H1 (cell line): ENCODE measurements at regions not wholly inside any gene's neighbourhood (a gene's known extent, or its start where the extent isn't known, plus 50 kb on each side); places are given as distances from the start of the nearest gene placed in this dataset.

Source experiments
- CTCF ChIA-PET: fragments of 300-600 bp; sonication (Branson Sonifier 250); formaldehyde crosslinking; loops from one replicate; lab custom pipeline; 2021; ENCODE audit not compliant: partially characterized antibody; lab: Charles Lee
- POLR2A ChIA-PET: fragments of 300-600 bp; sonication (Branson Sonifier 250); formaldehyde crosslinking; loops from one replicate; lab custom pipeline; 2021; ENCODE audit warnings: inconsistent platforms; ENCODE audit not compliant: partially characterized antibody; lab: Charles Lee
- DNase-seq, 2 experiments: peaks; one replicate each; pipeline versions ENCODE4 v3.0.0 to v3.0.0-alpha.2; 2010 to 2022; ENCODE audit warnings: low spot score in 2 of 2, low read depth in 1 of 2, mixed read lengths in 1 of 2
- FAIRE-seq: peaks from 2 replicates; lab custom pipeline; 2011; peaks lifted over from hg19 to GRCh38; lab: Jason Lieb, UNC
- H2AFZ ChIP-seq: 2 replicates; pipeline ENCODE4 v1.8.1; 2012; ENCODE audit warnings: low read length, inconsistent platforms
- H2AK5ac ChIP-seq: 2 replicates; pipeline ENCODE4 v1.6.1; 2013; ENCODE audit warnings: low read depth, low read length
- H2BK120ac ChIP-seq: replicated peaks from 2 replicates; pipeline ENCODE3; 2013; ENCODE audit warnings: low read depth, low read length, inconsistent platforms
- H2BK12ac ChIP-seq: 2 replicates; pipeline ENCODE4 v1.6.1; 2013; ENCODE audit warnings: low read depth, low read length
- H2BK15ac ChIP-seq: 2 replicates; pipeline ENCODE4 v1.6.1; 2013; ENCODE audit warnings: low read length
- H2BK20ac ChIP-seq: 2 replicates; pipeline ENCODE4 v1.6.1; 2013; ENCODE audit warnings: low read length
- H2BK5ac ChIP-seq: 2 replicates; pipeline ENCODE4 v1.6.1; 2013; ENCODE audit warnings: low read depth, low read length
- H3K14ac ChIP-seq: 2 replicates; pipeline ENCODE4 v1.6.1; 2013; ENCODE audit warnings: inconsistent platforms; ENCODE audit not compliant: insufficient read length
- H3K18ac ChIP-seq: 2 replicates; pipeline ENCODE4 v1.6.1; 2013; ENCODE audit warnings: low read length; ENCODE audit errors: extremely low read depth
- H3K23ac ChIP-seq: 2 replicates; pipeline ENCODE4 v1.6.1; 2013; ENCODE audit warnings: inconsistent platforms; ENCODE audit not compliant: insufficient read length
- H3K23me2 ChIP-seq: 2 replicates; pipeline ENCODE4 v1.6.1; 2013; ENCODE audit warnings: low read depth, low read length
- H3K27ac ChIP-seq: 2 replicates; pipeline ENCODE4 v1.6.1; 2011; ENCODE audit warnings: low read depth, low read length, inconsistent platforms
- H3K27me3 ChIP-seq, 4 experiments: replicated peaks in 1 of 4; 1 replicate in 1 of 4; 2 replicates in 3 of 4; pipeline versions ENCODE4 v1.6.1 to v1.8.1; 2011 to 2013; ENCODE audit warnings: low read length in 3 of 4, mild to moderate bottlenecking in 3 of 4, inconsistent platforms in 2 of 4, mixed read lengths in 2 of 4, moderate library complexity in 1 of 4; ENCODE audit not compliant: control insufficient read depth in 3 of 4, insufficient read depth in 3 of 4; ENCODE audit errors: extremely low read depth in 1 of 4
- H3K36me3 ChIP-seq, 4 experiments: 2 replicates each; pipeline versions ENCODE4 v1.6.1 to v1.8.1; 2011 to 2013; ENCODE audit warnings: mild to moderate bottlenecking in 4 of 4, low read length in 3 of 4, moderate library complexity in 2 of 4, control low read depth in 1 of 4, inconsistent platforms in 1 of 4; ENCODE audit not compliant: insufficient read depth in 4 of 4, control insufficient read depth in 2 of 4
- H3K4ac ChIP-seq: replicated peaks from 2 replicates; pipeline ENCODE3; 2013; ENCODE audit warnings: low read length, low read depth, mixed read lengths, inconsistent platforms; ENCODE audit not compliant: insufficient read length
- H3K4me1 ChIP-seq, 4 experiments: replicated peaks in 1 of 4; 1 replicate in 1 of 4; 2 replicates in 3 of 4; pipeline versions ENCODE4 v1.6.1 to v1.8.1; 2011 to 2013; ENCODE audit warnings: low read length in 3 of 4, inconsistent platforms in 2 of 4, mixed read lengths in 1 of 4; ENCODE audit not compliant: insufficient read depth in 4 of 4, control insufficient read depth in 3 of 4
- H3K4me2 ChIP-seq, 2 experiments: 2 replicates each; pipeline versions ENCODE4 v1.6.1 to v1.8.1; 2011 to 2013; ENCODE audit warnings: low read depth in 2 of 2, low read length in 2 of 2, control low read depth in 1 of 2, inconsistent platforms in 1 of 2, mild to moderate bottlenecking in 1 of 2; ENCODE audit not compliant: insufficient read depth in 1 of 2
- H3K4me3 ChIP-seq, 4 experiments: fragments of 200-600, 300-600 bp in 1 of 4; sonication (generic), shearing (Covaris generic), sonication (Bioruptor Twin) in 1 of 4; 2 replicates each; pipeline versions ENCODE4 v1.5.1 to v1.8.1; 2011 to 2016; ENCODE audit warnings: low read length in 4 of 4, low read depth in 3 of 4, control low read depth in 2 of 4, inconsistent platforms in 2 of 4, mild to moderate bottlenecking in 2 of 4, mixed read lengths in 1 of 4, moderate library complexity in 1 of 4; ENCODE audit not compliant: insufficient read depth in 2 of 4; ENCODE audit errors: extremely low read depth in 1 of 4
- H3K56ac ChIP-seq: replicated peaks from 2 replicates; pipeline ENCODE3; 2013; ENCODE audit warnings: low read depth, mild to moderate bottlenecking, mixed read lengths, low read length, inconsistent platforms; ENCODE audit not compliant: insufficient read length
- H3K79me1 ChIP-seq: 2 replicates; pipeline ENCODE4 v1.6.1; 2013; ENCODE audit warnings: low read depth, low read length, control low read depth
- H3K79me2 ChIP-seq, 2 experiments: 2 replicates each; pipeline versions ENCODE4 v1.6.1 to v1.8.1; 2012 to 2013; ENCODE audit warnings: low read length in 2 of 2, mild to moderate bottlenecking in 2 of 2, inconsistent platforms in 1 of 2; ENCODE audit not compliant: insufficient read depth in 2 of 2, control insufficient read depth in 1 of 2
- H3K9ac ChIP-seq, 4 experiments: replicated peaks in 1 of 4; 1 replicate in 1 of 4; 2 replicates in 3 of 4; pipeline versions ENCODE4 v1.6.1 to v1.8.1; 2011 to 2013; ENCODE audit warnings: low read depth in 3 of 4, low read length in 3 of 4, control low read depth in 2 of 4, mild to moderate bottlenecking in 2 of 4, moderate library complexity in 2 of 4, inconsistent platforms in 1 of 4; ENCODE audit errors: extremely low read depth in 1 of 4
- H3K9me3 ChIP-seq, 2 experiments: 2 replicates each; pipeline versions ENCODE4 v1.6.1 to v1.8.1; 2012 to 2013; ENCODE audit warnings: mild to moderate bottlenecking in 2 of 2, moderate library complexity in 2 of 2, control low read depth in 1 of 2, inconsistent platforms in 1 of 2, low read depth in 1 of 2, low read length in 1 of 2, mixed read lengths in 1 of 2; ENCODE audit not compliant: insufficient read depth in 2 of 2
- H4K20me1 ChIP-seq, 2 experiments: replicated peaks in 1 of 2; 2 replicates each; pipeline versions ENCODE3 to v1.8.1; 2011 to 2013; ENCODE audit warnings: inconsistent platforms in 2 of 2, low read length in 2 of 2, mild to moderate bottlenecking in 1 of 2; ENCODE audit not compliant: insufficient read depth in 2 of 2, control insufficient read depth in 1 of 2
- H4K5ac ChIP-seq: 2 replicates; pipeline ENCODE4 v1.6.1; 2013; ENCODE audit warnings: low read length, low read depth, mixed read lengths, inconsistent platforms; ENCODE audit not compliant: insufficient read length
- H4K8ac ChIP-seq: 2 replicates; pipeline ENCODE4 v1.8.0; 2013; ENCODE audit warnings: mild to moderate bottlenecking, moderate library complexity, low read length, inconsistent platforms; ENCODE audit not compliant: insufficient read depth; ENCODE audit errors: extremely low read depth
- H4K91ac ChIP-seq: replicated peaks from 2 replicates; pipeline ENCODE3; 2013; ENCODE audit warnings: low read length, mixed read lengths, inconsistent platforms; ENCODE audit not compliant: insufficient read length
- ASH2L ChIP-seq: fragments of 200-600, 300-600 bp; sonication (generic); IDR thresholded peaks from one replicate; pipeline ENCODE4 v1.7.1; 2017; ENCODE audit warnings: low read length
- BACH1 ChIP-seq: IDR thresholded peaks from 2 replicates; pipeline ENCODE4 v1.6.1; 2012; ENCODE audit warnings: low read length, improper control_type of control experiment
- BCL11A ChIP-seq, 2 experiments: IDR thresholded peaks; one replicate each; pipeline ENCODE4 v1.6.1; 2011; ENCODE audit warnings: low read depth in 2 of 2, low read length in 2 of 2, mild to moderate bottlenecking in 2 of 2
- EGR1 ChIP-seq: IDR thresholded peaks from 2 replicates; pipeline ENCODE4 v1.6.1; 2011; ENCODE audit warnings: low read depth, low read length, borderline replicate concordance
- FOSL1 ChIP-seq: IDR thresholded peaks from 2 replicates; pipeline ENCODE4 v1.6.1; 2011; ENCODE audit warnings: mild to moderate bottlenecking, low read depth, low read length, moderate library complexity; ENCODE audit not compliant: insufficient read depth
- NRF1 ChIP-seq: IDR thresholded peaks from 2 replicates; pipeline ENCODE4 v1.6.1; 2011; ENCODE audit warnings: mild to moderate bottlenecking, low read depth, low read length, improper control_type of control experiment
- POLR2A ChIP-seq, 2 experiments: IDR thresholded peaks; 1 replicate in 1 of 2; 2 replicates in 1 of 2; pipeline ENCODE4 v1.6.1; 2011; ENCODE audit warnings: low read depth in 2 of 2, low read length in 2 of 2, mild to moderate bottlenecking in 2 of 2; ENCODE audit errors: control extremely low read depth in 1 of 2
- POU5F1 ChIP-seq: IDR thresholded peaks from 2 replicates; pipeline ENCODE4 v1.6.1; 2011; ENCODE audit warnings: low read depth, mild to moderate bottlenecking, low read length, moderate library complexity
- SIN3A ChIP-seq, 2 experiments: IDR thresholded peaks in 1 of 2; conservative IDR thresholded peaks in 1 of 2; 2 replicates each; pipeline ENCODE4 v1.6.1; 2011 to 2012; ENCODE audit warnings: low read length in 2 of 2, improper control_type of control experiment in 1 of 2, low read depth in 1 of 2, mild to moderate bottlenecking in 1 of 2
- SIX5 ChIP-seq: IDR thresholded peaks from 2 replicates; pipeline ENCODE4 v1.6.1; 2011; ENCODE audit warnings: mild to moderate bottlenecking, low read depth, low read length
- ZNF274 ChIP-seq: IDR thresholded peaks from 2 replicates; pipeline ENCODE4 v1.7.0; 2012; ENCODE audit warnings: low read length, borderline replicate concordance; ENCODE audit errors: extremely low read depth
- WGBS, 2 experiments: shearing (Covaris generic) in 1 of 2; methylation state at CpG; one replicate each; pipeline versions ENCODE4 v1.1.6 to v1.1.7; 2013 to 2015; ENCODE audit warnings: low lambda C conversion rate in 2 of 2, mixed read lengths in 2 of 2, inconsistent platforms in 1 of 2, low coverage in 1 of 2, missing lambda C conversion rate in 1 of 2; ENCODE audit not compliant: insufficient replicate concordance in 2 of 2, insufficient coverage in 1 of 2, insufficient read length in 1 of 2; ENCODE audit errors: extremely low coverage in 1 of 2, missing lambda C conversion rate in 1 of 2; 5-methylcytosine and 5-hydroxymethylcytosine counted together

DNA sequence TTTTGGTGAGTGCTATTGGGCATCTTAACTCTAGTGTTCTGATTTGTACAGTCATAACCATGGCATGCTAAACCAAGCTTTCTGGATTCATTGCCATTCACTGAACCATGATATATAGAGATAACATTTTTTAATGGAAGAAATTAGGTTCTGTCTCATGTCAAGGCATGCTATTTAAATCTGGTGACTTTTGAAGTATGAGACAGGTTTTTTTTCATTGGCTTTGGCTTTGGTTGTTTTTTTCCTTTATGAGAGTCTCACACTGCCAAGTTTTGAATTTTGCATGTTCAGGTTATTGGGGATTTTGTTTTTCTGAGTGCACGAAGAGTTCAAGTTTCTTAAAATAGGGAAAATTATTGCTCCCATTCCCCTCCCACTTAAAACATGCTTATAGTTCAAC is 141.3 kb upstream of the ADAMTS5 start:
- Histone ChIP-seq H4K91ac (no peak overlapping the region), H2BK120ac (no peak overlapping the region), H3K14ac (no peak overlapping the region), H3K79me2 (no peaks in the 10 kb centered on the region), H3K4me3 (no peak overlapping the region), H3K9me3 (no peaks in the 10 kb centered on the region), H3K23me2 (no peaks in the 10 kb centered on the region), H2AK5ac (no peak overlapping the region), H3K18ac (no peak overlapping the region), H2BK12ac (no peak overlapping the region), H2AFZ (no peak overlapping the region), H3K36me3 (no peaks in the 10 kb centered on the region), H3K4me1 (no peaks in the 10 kb centered on the region), H4K20me1 (no peaks in the 10 kb centered on the region), H4K5ac (no peak overlapping the region), H3K27me3 (no peaks in the 10 kb centered on the region), H3K4ac (no peak overlapping the region), H3K79me1 (no peaks in the 10 kb centered on the region), H2BK20ac (no peak overlapping the region), H2BK5ac (no peak overlapping the region), H2BK15ac (no peak overlapping the region)
- CTCF ChIA-PET: no interaction called here
- 88% methylated on average over 1 of the region's 1 CpG; no CpG with 5 or more reads in 1 of the 2 experiments for WGBS, 2 experiments
- no peak for DNase-seq
- no peak for TF ChIP-seq FOSL1
- TF ChIP-seq BACH1: no peak
- TF ChIP-seq SIX5: no peak
- no peak for TF ChIP-seq SIN3A (conservative IDR thresholded peaks at IDR 0.05 in 1 of 2, IDR thresholded peaks at IDR 0.05 in 1 of 2; ENCODE audit: low read depth in 1 of 2, low read length in 2 of 2)
- no peak for TF ChIP-seq POLR2A (IDR thresholded peaks at IDR 0.05; ENCODE audit: control extremely low read depth in 1 of 2, low read depth in 2 of 2, low read length in 2 of 2)
- TF ChIP-seq POU5F1: no peak
- TF ChIP-seq NRF1: no peak
- TF ChIP-seq ZNF274: no peak
- no peak for TF ChIP-seq BCL11A (IDR thresholded peaks at IDR 0.05; ENCODE audit: low read depth in 2 of 2, low read length in 2 of 2)
- no peak for TF ChIP-seq EGR1
- TF ChIP-seq ASH2L: no peak
- TF ChIP-seq, all 59 proteins: peak for 0
- POLR2A ChIA-PET: no interaction called here
- H4K8ac ChIP-seq: no peak overlapping the region
- no peak overlapping the region for H3K4me2 ChIP-seq
- no peak for FAIRE-seq
- no peak overlapping the region for H3K27ac ChIP-seq
- H3K56ac ChIP-seq: no peak overlapping the region
- no peak overlapping the region for H3K9ac ChIP-seq
- no peak overlapping the region for H3K23ac ChIP-seq
